Left renal pelvis (tissue), 4 donors: ENCODE measurements at regions not wholly inside any gene's neighbourhood (a gene's known extent, or its start where the extent isn't known, plus 50 kb on each side); places are given as distances from the start of the nearest gene placed in this dataset.

Source experiments
- DNase-seq, 4 donors: peaks; one replicate each; pipeline ENCODE4 v3.0.0-alpha.2; 2013; ENCODE audit warnings: low read depth in 4 of 4, low spot score in 3 of 4

- DNase-seq: no peak
Measured at GRCh38 chr4:31334086-31334910, 614.1 kb downstream of the PCDH7 start.

GRCh38 chr4:31338000-31338399, 617.8 kb downstream of the PCDH7 start:
- DNase-seq: no peak

- DNase-seq: no peak
Measured at GRCh38 chr4:31341601-31342359, 621.6 kb downstream of the PCDH7 start.

- no peak for DNase-seq
Measured at GRCh38 chr4:31343061-31343460, 622.9 kb downstream of the PCDH7 start.

GRCh38 chr4:31349907-31350306, 629.7 kb downstream of the PCDH7 start:
- DNase-seq: no peak

GRCh38 chr4:31351695-31352094, 631.5 kb downstream of the PCDH7 start:
- no peak for DNase-seq

- no peak for DNase-seq
Measured at GRCh38 chr4:31356839-31357238, 636.7 kb downstream of the PCDH7 start.

GRCh38 chr4:31360786-31361185, 640.6 kb downstream of the PCDH7 start:
- no peak for DNase-seq

- DNase-seq: no peak
Measured at GRCh38 chr4:31362756-31363155, 642.6 kb downstream of the PCDH7 start.

GRCh38 chr4:31365006-31365690, 645.0 kb downstream of the PCDH7 start:
- no peak for DNase-seq

- DNase-seq: no peak
Measured at GRCh38 chr4:31366041-31366440, 645.9 kb downstream of the PCDH7 start.

GRCh38 chr4:31370866-31371465, 650.8 kb downstream of the PCDH7 start:
- peak in 2 of 4 donors; percentile 15 to 40 for DNase-seq

- DNase-seq: no peak
Measured at GRCh38 chr4:31374256-31374960, 654.2 kb downstream of the PCDH7 start.

GRCh38 chr4:31375936-31376335, 655.8 kb downstream of the PCDH7 start:
- DNase-seq: no peak

GRCh38 chr4:31379364-31379763, 659.2 kb downstream of the PCDH7 start:
- no peak for DNase-seq

- no peak for DNase-seq
Measured at GRCh38 chr4:31383767-31384166, 663.6 kb downstream of the PCDH7 start.

- DNase-seq: no peak
Measured at GRCh38 chr4:31390849-31391248, 670.7 kb downstream of the PCDH7 start.

GRCh38 chr4:31391976-31392375, 671.8 kb downstream of the PCDH7 start:
- DNase-seq: no peak

- no peak for DNase-seq
Measured at GRCh38 chr4:31392923-31393322, 672.8 kb downstream of the PCDH7 start.

GRCh38 chr4:31408121-31408520, 688.0 kb downstream of the PCDH7 start:
- DNase-seq: no peak
